GM18508 (cell line): ENCODE measurements at regions not wholly inside any gene's neighbourhood (a gene's known extent, or its start where the extent isn't known, plus 50 kb on each side); places are given as distances from the start of the nearest gene placed in this dataset.
"Not testable (repeated sequence)": the region's sequence is repeated elsewhere in the genome, so short reads cannot be mapped to it uniquely, and the experiment has no call there.

Experiments
- ATAC-seq: cut with Tn5 transposase; IDR thresholded peaks from one replicate; pipeline ENCODE4 v1.9.1; 2021; ENCODE audit warnings: moderate number of reproducible peaks; ENCODE audit not compliant: insufficient read depth, unreplicated experiment

DNA sequence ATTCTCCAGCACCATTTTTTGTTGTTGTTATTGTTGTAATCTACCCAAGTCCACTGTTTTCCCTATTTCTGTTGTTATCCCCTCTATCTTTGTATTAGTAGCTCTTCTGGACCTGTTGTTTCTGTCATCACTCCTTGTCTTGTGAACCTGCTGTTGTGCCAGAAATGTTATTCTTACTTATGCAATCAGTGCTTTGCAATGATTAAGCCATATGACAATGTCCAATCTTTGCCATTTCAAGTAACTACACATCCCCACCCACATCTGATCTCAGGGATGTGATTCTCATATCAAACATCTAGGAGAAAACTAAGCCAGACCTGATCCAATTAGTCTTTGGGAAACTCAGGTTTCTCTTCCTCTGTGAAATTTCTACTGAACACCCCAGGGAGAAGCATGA, 472.6 kb upstream of the KLHL1 start:
- ATAC-seq, result no peak

DNA sequence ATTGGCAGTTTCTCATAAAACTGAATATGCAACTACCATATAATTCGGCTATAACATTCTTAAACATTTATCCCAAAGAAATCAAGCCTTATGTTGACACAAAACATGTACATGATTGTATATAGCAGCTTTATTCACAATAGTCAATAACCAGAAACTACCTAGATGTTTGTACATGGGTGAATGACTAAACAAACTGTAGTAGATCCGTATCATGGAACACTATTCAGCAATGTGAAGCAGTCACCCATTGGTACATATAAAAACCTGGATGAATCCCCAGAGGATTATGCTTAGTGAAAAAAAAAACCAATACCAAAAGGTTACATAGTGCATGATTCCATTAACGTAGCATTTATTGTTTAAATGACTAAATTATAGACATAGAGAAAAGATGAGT, 471.7 kb upstream of the KLHL1 start:
- ATAC-seq, result no peak

- ATAC-seq, result no peak
Observed at GRCh38 chr13:70571221-70571620, 463.0 kb upstream of the KLHL1 start.

DNA sequence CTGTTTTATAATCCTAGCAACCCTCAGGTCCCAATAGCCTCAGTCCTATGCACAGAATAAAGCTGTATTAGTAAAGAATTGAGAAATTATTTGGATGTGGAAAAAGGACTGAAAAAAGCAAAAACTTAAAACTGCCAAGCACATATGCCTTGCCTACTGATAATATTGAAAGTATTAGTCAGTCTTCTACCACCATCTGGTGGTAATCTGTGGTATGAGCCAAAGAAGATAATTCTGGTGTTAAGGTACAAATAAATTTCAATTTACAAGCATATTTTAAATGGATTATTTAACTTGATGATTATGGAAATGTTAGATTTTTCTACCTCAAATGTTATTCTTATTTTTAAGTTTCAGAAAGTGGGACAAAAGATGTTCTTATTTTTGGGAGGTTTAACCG, 460.3 kb upstream of the KLHL1 start:
- peak; percentile 80 for ATAC-seq

GRCh38 chr13:70544706-70545105, 436.5 kb upstream of the KLHL1 start:
- ATAC-seq, result no peak

- ATAC-seq, result no peak
Observed at GRCh38 chr13:70541451-70541850, 433.2 kb upstream of the KLHL1 start.

DNA sequence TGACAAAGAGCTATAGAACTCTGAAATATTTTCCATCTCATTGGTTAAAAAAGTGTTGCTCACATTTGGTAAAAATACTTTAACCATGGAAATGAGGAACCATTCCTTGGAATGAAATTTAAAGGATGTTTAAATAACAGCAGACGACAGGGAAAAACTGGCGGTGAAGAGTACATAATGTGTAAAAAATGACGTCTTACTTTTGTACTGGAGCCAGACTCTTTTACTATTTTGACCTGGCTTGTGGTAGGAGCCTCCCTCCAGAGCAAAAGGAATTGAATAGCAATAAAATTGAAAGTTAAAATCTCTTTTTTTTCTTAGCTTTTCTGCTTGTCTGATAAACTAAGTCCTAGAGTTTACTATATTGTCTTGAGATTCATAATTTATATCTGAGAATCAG, 426.2 kb upstream of the KLHL1 start:
- no peak for ATAC-seq

- ATAC-seq, result no peak
Observed at GRCh38 chr13:70529652-70530051, 421.4 kb upstream of the KLHL1 start.

- no peak for ATAC-seq
Observed at GRCh38 chr13:70527599-70527998, 419.3 kb upstream of the KLHL1 start.

DNA sequence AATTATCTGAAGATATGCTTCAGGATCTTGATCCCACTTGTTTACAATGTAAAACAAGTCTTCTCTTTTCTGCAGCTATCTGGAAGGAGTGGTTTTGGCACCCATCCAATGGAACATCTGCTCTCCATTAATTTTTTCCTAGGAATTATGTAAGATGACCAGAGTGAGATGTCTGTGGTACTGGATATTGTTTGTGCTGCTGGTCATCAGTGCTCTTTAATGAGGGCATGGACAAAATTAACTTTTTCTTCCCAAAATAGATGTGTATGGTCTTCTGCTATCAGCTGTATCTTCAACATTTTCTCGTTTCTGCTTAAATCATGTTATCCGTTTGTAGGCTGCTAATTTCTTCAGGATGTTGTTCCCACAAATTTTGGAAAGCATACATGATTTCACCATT, 415.4 kb upstream of the KLHL1 start:
- ATAC-seq, result no peak

GRCh38 chr13:70520275-70521036, 412.2 kb upstream of the KLHL1 start:
- ATAC-seq, result no peak

GRCh38 chr13:70518081-70518480, 409.8 kb upstream of the KLHL1 start:
- ATAC-seq, result no peak

GRCh38 chr13:70516226-70516625, 408.0 kb upstream of the KLHL1 start:
- ATAC-seq, result no peak

DNA sequence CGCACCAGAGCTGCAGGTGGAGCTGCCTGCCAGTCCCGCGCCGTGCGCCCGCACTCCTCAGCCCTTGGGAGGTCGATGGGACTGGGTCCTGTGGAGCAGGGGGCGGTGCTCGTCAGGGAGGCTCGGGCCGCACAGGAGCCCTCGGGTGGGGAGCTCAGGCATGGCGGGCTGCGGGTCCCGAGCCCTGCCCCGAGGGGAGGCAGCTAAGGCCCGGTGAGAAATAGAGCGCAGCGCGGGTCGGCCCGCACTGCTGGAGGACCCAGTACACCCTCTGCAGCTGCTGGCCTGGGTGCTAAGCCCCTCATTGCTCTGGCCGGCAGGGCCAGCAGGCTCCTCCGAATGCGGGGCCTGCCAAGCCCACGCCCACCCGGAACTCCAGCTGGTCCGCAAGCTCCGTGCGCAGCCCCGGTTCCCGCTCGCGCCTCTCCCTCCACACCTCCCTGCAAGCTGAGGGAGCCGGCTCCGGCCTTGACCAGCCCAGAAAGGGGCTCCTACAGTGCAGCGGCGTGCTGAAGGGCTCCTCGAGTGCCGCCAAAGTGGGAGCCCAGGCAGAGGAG, 403.7 kb upstream of the KLHL1 start:
- ATAC-seq, result not testable (repeated sequence)

- ATAC-seq, result no peak
Observed at GRCh38 chr13:70505809-70506208, 397.6 kb upstream of the KLHL1 start.

DNA sequence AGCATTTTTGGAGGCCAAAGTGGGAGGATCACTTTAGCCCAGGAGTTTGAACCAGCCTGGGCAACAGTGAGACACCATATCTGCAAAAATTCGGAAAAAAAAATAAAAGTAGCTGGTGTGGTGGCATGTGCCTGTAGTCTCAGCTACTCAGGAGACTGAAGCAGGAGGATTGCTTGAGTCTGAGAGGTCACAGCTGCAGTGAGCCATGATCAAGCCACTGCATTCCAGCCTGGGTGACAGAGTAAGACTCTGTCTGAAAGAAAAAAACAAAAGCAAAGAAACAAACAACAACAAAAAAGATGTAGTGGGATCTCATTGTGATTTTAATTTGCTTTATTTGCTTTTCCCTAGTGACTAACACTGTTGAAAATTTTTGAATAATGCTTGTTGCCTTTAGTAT, 394.7 kb upstream of the KLHL1 start:
- no peak for ATAC-seq

DNA sequence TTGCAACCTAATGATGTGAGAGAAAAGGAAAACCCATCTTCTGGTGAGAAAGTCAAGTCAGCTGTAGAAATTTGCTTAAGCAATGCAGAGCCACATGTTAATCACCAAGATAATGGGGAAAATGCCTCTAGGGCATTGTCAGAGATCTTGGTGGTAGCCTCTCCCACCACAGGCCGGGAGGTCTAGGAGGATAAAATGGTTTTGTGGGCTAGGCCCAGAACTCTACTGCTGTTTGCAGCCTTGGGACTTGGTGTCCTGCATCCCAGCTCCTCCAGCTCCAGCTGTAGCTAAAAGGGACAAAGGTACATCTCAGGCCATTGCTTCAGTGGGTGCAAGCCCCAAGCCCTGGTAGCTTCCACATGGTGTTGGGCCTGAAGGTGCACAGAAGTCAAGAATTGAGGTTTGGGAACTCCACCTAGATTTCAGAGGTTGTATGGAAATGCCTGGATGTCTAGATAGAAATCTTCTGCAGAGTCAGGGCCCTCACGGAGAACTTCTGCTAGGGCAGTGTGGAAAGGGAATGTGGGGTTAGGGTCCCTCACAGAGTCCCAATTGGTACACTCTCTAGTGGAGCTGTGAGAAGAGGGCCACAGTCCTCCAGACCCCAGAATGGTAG, 382.2 kb upstream of the KLHL1 start:
- ATAC-seq, result no peak

GRCh38 chr13:70484931-70485330, 376.7 kb upstream of the KLHL1 start:
- ATAC-seq, result no peak

- ATAC-seq, result no peak
Observed at GRCh38 chr13:70483599-70484276, 375.5 kb upstream of the KLHL1 start.

DNA sequence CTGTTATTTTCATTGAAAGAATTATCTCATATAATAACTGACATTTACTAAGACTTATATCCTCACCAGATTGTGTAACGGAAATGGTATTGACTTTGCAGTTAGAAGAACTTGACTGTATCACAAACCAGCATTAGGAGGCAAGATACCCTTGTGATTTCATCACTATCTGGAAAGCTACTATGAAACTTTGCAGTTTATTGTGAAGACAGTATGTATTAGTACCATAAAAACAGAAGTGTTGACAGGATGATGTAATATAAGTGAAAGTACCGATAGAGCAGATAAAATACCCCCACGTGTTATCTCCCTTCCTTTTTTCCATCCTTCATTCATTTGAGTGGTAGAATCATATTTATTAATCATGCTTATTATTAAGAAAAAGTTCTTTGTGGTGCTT, 365.7 kb upstream of the KLHL1 start:
- no peak for ATAC-seq

- ATAC-seq, result no peak
Observed at GRCh38 chr13:70469077-70469476, 360.8 kb upstream of the KLHL1 start.
